DOHH2 (cell line): ENCODE measurements at regions not wholly inside any gene's neighbourhood (a gene's known extent, or its start where the extent isn't known, plus 50 kb on each side); places are given as distances from the start of the nearest gene placed in this dataset.

Experiments used
- H3F3A ChIP-seq: fragments of 200-600 bp; sonication (generic), shearing (Covaris generic); 2 replicates; pipeline ENCODE4 v1.6.0; 2016; ENCODE audit warnings: antibody characterized with exemption, mild to moderate bottlenecking; ENCODE audit not compliant: control insufficient read depth, insufficient read depth
- H3K27ac ChIP-seq: fragments of 200-600 bp; sonication (generic); 2 replicates; pipeline ENCODE4 v1.5.1; 2014; ENCODE audit warnings: low read depth, mild to moderate bottlenecking, low read length, moderate library complexity
- H3K27me3 ChIP-seq: fragments of 200-600 bp; sonication (generic); 2 replicates; pipeline ENCODE4 v1.6.1; 2014; ENCODE audit warnings: mild to moderate bottlenecking, low read length, mixed read lengths; ENCODE audit not compliant: control insufficient read depth
- H3K36me3 ChIP-seq: fragments of 200-600 bp; sonication (generic); 2 replicates; pipeline ENCODE4 v1.6.1; 2014; ENCODE audit warnings: mild to moderate bottlenecking, low read length, moderate library complexity, mixed read lengths; ENCODE audit not compliant: control insufficient read depth
- H3K4me1 ChIP-seq: fragments of 200-600 bp; sonication (generic); 2 replicates; pipeline ENCODE4 v1.6.1; 2014; ENCODE audit warnings: mild to moderate bottlenecking, low read length, mixed read lengths; ENCODE audit not compliant: control insufficient read depth
- H3K4me2 ChIP-seq: fragments of 200-600 bp; sonication (generic); 2 replicates; pipeline ENCODE4 v1.6.0; 2014; ENCODE audit warnings: mild to moderate bottlenecking, low read length, moderate library complexity
- H3K4me3 ChIP-seq: fragments of 200-600 bp; sonication (generic); 2 replicates; pipeline ENCODE4 v1.5.1; 2014; ENCODE audit warnings: mild to moderate bottlenecking, low read length, mixed read lengths
- H3K79me2 ChIP-seq: fragments of 200-600 bp; sonication (generic); 2 replicates; pipeline ENCODE4 v1.6.1; 2014; ENCODE audit warnings: mild to moderate bottlenecking, low read length, mixed read lengths; ENCODE audit not compliant: control insufficient read depth
- H3K9me2 ChIP-seq: fragments of 200-600 bp; sonication (generic); replicated peaks from 2 replicates; pipeline ENCODE4 v1.6.1; 2014; ENCODE audit warnings: mild to moderate bottlenecking, low read length, mixed read lengths; ENCODE audit not compliant: control insufficient read depth
- H3K9me3 ChIP-seq: fragments of 200-600 bp; sonication (generic); 2 replicates; pipeline ENCODE4 v1.6.1; 2014; ENCODE audit warnings: antibody characterized with exemption, low read length, mixed read lengths; ENCODE audit not compliant: control insufficient read depth, insufficient read depth
- H4K20me1 ChIP-seq: fragments of 200-600 bp; sonication (generic); 2 replicates; pipeline ENCODE4 v1.6.0; 2014; ENCODE audit warnings: low read depth, mild to moderate bottlenecking, antibody characterized with exemption, low read length, moderate library complexity; ENCODE audit not compliant: control insufficient read depth, insufficient read depth
- EZH2phosphoT487 ChIP-seq: fragments of 200-600 bp; sonication (generic); IDR thresholded peaks from 2 replicates; pipeline ENCODE4 v1.6.1; 2017; ENCODE audit warnings: borderline replicate concordance, mild to moderate bottlenecking, antibody characterized with exemption, low read length, moderate library complexity, mixed read lengths
- TF ChIP-seq, protein P1 (sequence below): fragments of 200-600 bp; sonication (generic); IDR thresholded peaks from one replicate; pipeline ENCODE4 v1.5.1; 2014; ENCODE audit warnings: antibody characterized with exemption, mild to moderate bottlenecking, low read depth, low read length; ENCODE audit not compliant: poor library complexity, severe bottlenecking

DNA sequence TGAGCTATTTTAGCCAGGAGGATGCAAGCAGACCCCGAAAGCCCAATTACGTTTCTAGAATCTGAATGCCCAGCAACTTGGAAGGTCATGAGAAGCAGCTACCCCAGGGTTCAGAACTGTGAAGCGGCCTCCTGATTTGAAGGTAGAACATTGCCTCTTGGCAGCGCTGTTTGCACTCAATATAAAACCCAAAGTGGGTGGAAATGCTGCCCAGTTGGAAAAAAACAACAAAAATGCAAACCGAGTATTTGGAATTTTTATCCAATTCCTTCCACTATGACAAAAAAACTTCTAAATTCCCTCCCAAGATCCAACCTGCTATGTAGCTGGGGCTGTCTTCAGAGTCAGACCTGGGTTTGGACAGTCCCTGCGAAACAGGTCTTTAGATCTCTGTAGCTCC, 103.3 kb upstream of the RBPJ start:
- H3K4me2 ChIP-seq, result no peak overlapping the region
- H3K36me3 ChIP-seq, result no peaks in the 10 kb centered on the region
- no peaks in the 10 kb centered on the region for H3K79me2 ChIP-seq
- H3K9me2 ChIP-seq, result no peaks in the 10 kb centered on the region
- no peaks in the 10 kb centered on the region for H3K4me1 ChIP-seq
- H4K20me1 ChIP-seq, result no peaks in the 10 kb centered on the region
- H3K27me3 ChIP-seq, result no peaks in the 10 kb centered on the region
- TF ChIP-seq EZH2phosphoT487, result no peak
- TF ChIP-seq, protein P1, sequence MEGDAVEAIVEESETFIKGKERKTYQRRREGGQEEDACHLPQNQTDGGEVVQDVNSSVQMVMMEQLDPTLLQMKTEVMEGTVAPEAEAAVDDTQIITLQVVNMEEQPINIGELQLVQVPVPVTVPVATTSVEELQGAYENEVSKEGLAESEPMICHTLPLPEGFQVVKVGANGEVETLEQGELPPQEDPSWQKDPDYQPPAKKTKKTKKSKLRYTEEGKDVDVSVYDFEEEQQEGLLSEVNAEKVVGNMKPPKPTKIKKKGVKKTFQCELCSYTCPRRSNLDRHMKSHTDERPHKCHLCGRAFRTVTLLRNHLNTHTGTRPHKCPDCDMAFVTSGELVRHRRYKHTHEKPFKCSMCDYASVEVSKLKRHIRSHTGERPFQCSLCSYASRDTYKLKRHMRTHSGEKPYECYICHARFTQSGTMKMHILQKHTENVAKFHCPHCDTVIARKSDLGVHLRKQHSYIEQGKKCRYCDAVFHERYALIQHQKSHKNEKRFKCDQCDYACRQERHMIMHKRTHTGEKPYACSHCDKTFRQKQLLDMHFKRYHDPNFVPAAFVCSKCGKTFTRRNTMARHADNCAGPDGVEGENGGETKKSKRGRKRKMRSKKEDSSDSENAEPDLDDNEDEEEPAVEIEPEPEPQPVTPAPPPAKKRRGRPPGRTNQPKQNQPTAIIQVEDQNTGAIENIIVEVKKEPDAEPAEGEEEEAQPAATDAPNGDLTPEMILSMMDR, result no peak
- H3F3A ChIP-seq, result no peaks in the 10 kb centered on the region
- no peak overlapping the region for H3K27ac ChIP-seq
- H3K9me3 ChIP-seq, result no peaks in the 10 kb centered on the region
- no peak overlapping the region for H3K4me3 ChIP-seq

DNA sequence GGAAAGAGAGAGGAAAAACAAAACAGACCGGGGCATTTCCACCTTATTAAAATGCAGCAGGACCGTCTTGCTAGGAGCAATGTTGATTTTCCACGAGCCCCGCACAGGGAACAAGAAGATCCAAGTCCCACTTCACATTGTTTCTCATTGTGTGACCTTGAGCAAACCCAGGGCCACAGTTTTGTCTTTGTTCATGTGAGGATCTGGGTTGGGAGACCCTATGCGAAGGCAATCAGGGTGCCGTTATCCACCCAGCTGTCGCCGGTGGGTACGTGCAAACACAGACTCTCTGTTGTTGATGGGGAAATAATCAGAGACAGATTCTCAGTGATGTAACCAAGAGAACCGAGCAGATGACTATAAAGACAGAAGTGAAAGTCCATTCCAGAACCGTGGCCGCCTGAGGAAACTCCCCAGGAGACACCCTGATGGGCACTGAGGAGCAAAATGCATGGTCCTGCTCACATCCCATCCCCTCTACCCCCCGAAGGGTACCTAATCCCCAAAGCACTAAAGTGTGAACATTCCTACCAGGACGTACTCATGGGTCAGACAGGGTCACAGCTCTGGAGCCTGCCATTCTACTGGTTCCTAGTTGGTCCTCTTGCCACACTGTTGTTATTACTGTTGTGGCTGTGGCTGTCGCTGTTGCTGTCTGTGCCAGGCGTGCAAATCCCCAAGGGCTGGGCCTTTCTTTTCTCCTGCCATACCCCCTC, 102.7 kb upstream of the RBPJ start:
- H3K4me3 ChIP-seq, result no peak overlapping the region
- H3F3A ChIP-seq, result no peaks in the 10 kb centered on the region
- H3K79me2 ChIP-seq, result no peaks in the 10 kb centered on the region
- no peak overlapping the region for H3K27ac ChIP-seq
- H3K36me3 ChIP-seq, result no peaks in the 10 kb centered on the region
- no peak for TF ChIP-seq EZH2phosphoT487
- TF ChIP-seq, protein P1, result no peak
- no peaks in the 10 kb centered on the region for H3K4me1 ChIP-seq
- no peaks in the 10 kb centered on the region for H3K9me3 ChIP-seq
- no peaks in the 10 kb centered on the region for H3K27me3 ChIP-seq
- no peaks in the 10 kb centered on the region for H4K20me1 ChIP-seq
- H3K9me2 ChIP-seq, result no peaks in the 10 kb centered on the region
- no peak overlapping the region for H3K4me2 ChIP-seq

DNA sequence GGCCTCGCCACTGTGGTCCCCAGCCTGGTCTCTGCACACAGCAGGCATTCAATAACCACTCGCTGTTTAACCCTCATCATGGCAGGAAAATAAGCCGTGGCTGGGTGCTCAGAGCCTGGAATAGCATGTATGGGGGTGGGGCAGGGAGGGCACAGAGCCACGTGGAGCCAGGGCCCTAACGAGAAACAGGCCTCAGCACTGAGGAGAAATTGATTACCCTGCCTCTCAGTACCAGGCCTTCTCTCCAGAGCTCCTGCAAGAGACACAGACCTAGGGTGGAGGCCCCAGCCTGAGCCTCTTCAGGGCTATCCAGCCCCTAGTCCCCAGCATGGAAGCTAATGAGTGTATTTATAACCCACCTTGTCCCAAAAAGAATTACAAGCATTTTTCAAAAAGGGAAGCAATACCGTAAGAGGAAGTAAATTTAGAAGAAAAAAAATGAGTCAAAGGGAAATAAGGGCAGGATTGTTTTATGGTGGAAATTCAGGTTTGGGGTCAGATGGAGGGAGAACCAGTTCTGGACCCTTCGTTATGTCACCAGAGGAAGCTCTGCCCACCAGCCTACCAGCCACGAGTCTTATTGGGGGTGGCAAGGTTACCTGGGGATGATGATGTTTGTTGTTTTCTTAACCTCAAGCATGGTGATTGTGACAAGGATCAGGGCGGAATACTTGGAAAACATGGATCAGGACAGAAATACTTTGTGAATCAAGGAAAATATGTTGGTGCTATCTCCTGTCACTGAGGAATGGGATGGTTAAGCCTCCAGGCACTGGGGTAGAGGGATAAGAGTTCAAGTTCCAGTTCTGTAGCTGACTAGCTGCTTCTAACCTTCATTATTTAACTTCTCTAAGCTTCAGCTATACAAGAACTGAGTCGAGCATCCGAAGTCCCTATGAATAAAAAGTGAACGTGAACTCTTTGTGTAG, 101.9 kb upstream of the RBPJ start:
- no peaks in the 10 kb centered on the region for H3K79me2 ChIP-seq
- no peaks in the 10 kb centered on the region for H3K4me1 ChIP-seq
- TF ChIP-seq, protein P1, result no peak
- no peak for TF ChIP-seq EZH2phosphoT487
- H3K36me3 ChIP-seq, result no peaks in the 10 kb centered on the region
- no peaks in the 10 kb centered on the region for H3F3A ChIP-seq
- no peak overlapping the region for H3K4me2 ChIP-seq
- H4K20me1 ChIP-seq, result no peaks in the 10 kb centered on the region
- H3K9me3 ChIP-seq, result no peaks in the 10 kb centered on the region
- H3K27ac ChIP-seq, result no peak overlapping the region
- H3K4me3 ChIP-seq, result no peak overlapping the region
- H3K9me2 ChIP-seq, result no peaks in the 10 kb centered on the region
- no peaks in the 10 kb centered on the region for H3K27me3 ChIP-seq
